GM10266 (cell line): ENCODE measurements at regions not wholly inside any gene's neighbourhood (a gene's known extent, or its start where the extent isn't known, plus 50 kb on each side); places are given as distances from the start of the nearest gene placed in this dataset.

Source experiments
- DNase-seq: peaks from one replicate; pipeline ENCODE4 v3.0.0; 2012; ENCODE audit errors: extremely low spot score
- CTCF ChIP-seq: IDR thresholded peaks from 2 replicates; pipeline ENCODE4 v1.5.1; 2012; ENCODE audit warnings: mild to moderate bottlenecking, low read depth; ENCODE audit not compliant: control insufficient read depth, insufficient read depth; ENCODE audit errors: missing control alignments

GRCh38 chr2:81852651-81853050, 1548.1 kb upstream of the LRRTM1 start:
- no peak for DNase-seq
- no peak for TF ChIP-seq CTCF

DNA sequence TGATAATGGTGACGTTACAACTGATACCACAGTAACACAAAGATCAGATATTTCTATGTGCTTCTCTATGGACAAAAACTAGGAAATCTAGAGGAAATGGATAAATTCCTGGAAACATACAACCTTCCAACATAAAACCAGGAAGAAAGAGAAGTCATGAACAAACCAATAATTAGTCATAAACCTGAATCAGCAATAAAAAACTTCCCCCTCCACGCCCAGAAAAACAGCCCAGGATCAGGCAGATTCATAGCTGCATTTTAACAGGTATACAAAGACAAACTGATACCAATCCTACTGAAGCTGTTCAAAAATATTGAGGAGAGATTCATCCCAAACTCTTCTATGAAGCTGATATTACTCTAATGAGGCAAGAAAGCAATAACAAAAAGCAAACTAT, 1535.2 kb upstream of the LRRTM1 start:
- TF ChIP-seq CTCF = no peak
- DNase-seq = no peak

DNA sequence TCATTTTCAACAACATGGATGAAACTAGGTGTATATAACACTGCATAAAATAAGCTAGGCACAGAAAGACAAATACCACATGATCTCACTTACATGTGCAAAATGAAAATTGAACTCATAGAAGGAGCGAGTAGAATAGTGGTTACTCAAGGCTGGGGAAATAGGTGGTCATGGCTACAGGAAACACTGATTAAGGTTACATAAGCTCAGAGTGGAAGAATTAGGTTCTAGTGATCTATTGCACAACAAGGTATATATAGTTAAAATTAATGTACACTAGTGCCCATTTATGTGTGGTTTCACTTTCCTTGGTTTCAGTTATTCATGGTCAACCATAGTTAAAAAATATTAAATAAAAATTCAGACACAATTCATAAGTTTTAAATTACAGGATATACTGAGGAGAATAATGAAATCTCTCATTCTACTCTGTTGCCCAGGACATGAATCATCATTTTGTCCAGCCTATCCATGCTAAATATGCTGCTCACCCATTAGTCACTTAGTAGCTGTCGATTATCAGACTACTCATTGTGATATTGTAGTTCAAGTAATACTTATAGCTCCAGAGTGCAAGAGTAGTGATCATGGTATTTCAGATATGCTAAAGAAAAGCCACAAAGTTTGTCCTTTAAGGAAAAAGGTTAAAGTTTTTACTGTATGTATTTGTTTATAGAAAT, 1530.9 kb upstream of the LRRTM1 start:
- DNase-seq = no peak
- no peak for TF ChIP-seq CTCF

DNA sequence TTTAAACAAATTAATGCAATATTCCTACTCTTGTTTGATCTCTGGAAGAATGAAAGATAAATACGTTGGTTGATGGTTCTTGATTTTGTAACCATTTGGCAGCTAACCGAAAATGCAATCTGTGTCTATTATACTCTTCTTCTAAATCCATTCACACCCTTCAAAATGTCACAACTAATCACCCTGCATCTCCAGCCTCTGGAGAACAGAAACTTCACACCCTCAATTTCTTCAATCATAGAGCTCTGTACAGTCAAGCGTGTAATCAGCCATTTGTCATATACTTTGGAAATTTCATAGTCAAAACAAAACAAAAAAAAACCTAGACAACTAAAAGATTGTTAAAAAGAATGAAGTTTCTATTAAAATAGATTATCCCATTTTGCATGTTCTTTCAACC, 1482.3 kb upstream of the LRRTM1 start:
- DNase-seq = no peak
- TF ChIP-seq CTCF = no peak

GRCh38 chr2:81767187-81767912, 1462.8 kb upstream of the LRRTM1 start:
- no peak for TF ChIP-seq CTCF
- DNase-seq = no peak

DNA sequence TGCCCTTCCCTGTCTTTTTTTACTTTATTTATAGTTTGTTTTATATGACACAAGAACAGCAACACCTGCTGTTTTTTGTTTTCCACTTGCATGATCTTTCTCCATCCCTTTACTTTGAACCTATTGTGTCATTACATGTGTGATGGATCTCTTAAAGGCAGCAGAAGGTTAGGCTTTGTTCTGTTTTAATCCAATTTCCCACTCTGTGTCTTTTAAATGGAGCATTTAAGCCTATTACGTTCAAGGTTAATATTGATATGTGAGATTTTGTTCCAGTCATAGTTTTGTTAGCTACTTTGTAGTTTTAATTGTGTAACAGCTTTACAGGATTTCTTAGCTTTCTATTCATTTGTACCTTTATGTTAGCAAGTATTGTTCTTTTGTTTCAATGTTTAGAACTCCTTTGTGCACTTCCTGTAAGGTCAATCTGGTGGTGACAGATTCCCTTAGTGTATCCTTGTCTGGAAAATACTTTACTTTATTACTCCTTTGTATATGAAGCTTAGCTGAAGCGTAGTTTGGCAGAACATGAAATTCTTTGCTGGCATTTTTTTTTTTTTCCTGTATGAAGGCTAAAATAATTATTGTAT, 1443.0 kb upstream of the LRRTM1 start:
- DNase-seq = no peak
- no peak for TF ChIP-seq CTCF

GRCh38 chr2:81739966-81740365, 1435.4 kb upstream of the LRRTM1 start:
- no peak for DNase-seq
- no peak for TF ChIP-seq CTCF
